NCI-H526 treated with DMSO at 0.1 percent for 48 hours (cell line): ENCODE measurements at regions not wholly inside any gene's neighbourhood (a gene's known extent, or its start where the extent isn't known, plus 50 kb on each side); places are given as distances from the start of the nearest gene placed in this dataset.
"Not testable (repeated sequence)": the region's sequence is repeated elsewhere in the genome, so short reads cannot be mapped to it uniquely, and the experiment has no call there.

Source experiments
- DNase-seq: peaks from one replicate; lab custom pipeline; 2025; lab: John Stamatoyannopoulos, UW

GRCh38 chr14:106129274-106129673 lies 602.9 kb downstream of the TMEM121 start:
- no peak for DNase-seq

GRCh38 chr14:106129904-106130661 lies 603.7 kb downstream of the TMEM121 start:
- DNase-seq = peak; percentile 15

GRCh38 chr14:106133126-106133525 lies 606.7 kb downstream of the TMEM121 start:
- not testable (repeated sequence) for DNase-seq

GRCh38 chr14:106134886-106135285 lies 608.5 kb downstream of the TMEM121 start:
- no peak for DNase-seq

GRCh38 chr14:106141242-106142220 lies 615.1 kb downstream of the TMEM121 start:
- DNase-seq = no peak

- not testable (repeated sequence) for DNase-seq
Measured at GRCh38 chr14:106145731-106146130, 619.3 kb downstream of the TMEM121 start.

GRCh38 chr14:106153362-106153955 lies 627.1 kb downstream of the TMEM121 start:
- DNase-seq = peak; percentile 41

- no peak for DNase-seq
Measured at GRCh38 chr14:106163316-106163715, 636.9 kb downstream of the TMEM121 start.

- DNase-seq = not testable (repeated sequence)
Measured at GRCh38 chr14:106163812-106164211, 637.4 kb downstream of the TMEM121 start.

GRCh38 chr14:106166232-106166631 lies 639.8 kb downstream of the TMEM121 start:
- DNase-seq = no peak

- DNase-seq = no peak
Measured at GRCh38 chr14:106166650-106167204, 640.3 kb downstream of the TMEM121 start.

GRCh38 chr14:106170163-106170658 lies 643.8 kb downstream of the TMEM121 start:
- DNase-seq = not testable (repeated sequence)

- no peak for DNase-seq
Measured at GRCh38 chr14:106174206-106174605, 647.8 kb downstream of the TMEM121 start.

GRCh38 chr14:106177266-106178246 lies 651.2 kb downstream of the TMEM121 start:
- not testable (repeated sequence) for DNase-seq

- no peak for DNase-seq
Measured at GRCh38 chr14:106179761-106180160, 653.4 kb downstream of the TMEM121 start.

- DNase-seq = not testable (repeated sequence)
Measured at GRCh38 chr14:106184771-106185170, 658.4 kb downstream of the TMEM121 start.

- not testable (repeated sequence) for DNase-seq
Measured at GRCh38 chr14:106185174-106185836, 658.9 kb downstream of the TMEM121 start.

- DNase-seq = no peak
Measured at GRCh38 chr14:106185837-106186233, 659.5 kb downstream of the TMEM121 start.

- peak; percentile 84 for DNase-seq
Measured at GRCh38 chr14:106187216-106187615, 660.8 kb downstream of the TMEM121 start.

GRCh38 chr14:106192701-106193100 lies 666.3 kb downstream of the TMEM121 start:
- DNase-seq = not testable (repeated sequence)
